ENCODE measurements at regions not wholly inside any gene's neighbourhood (a gene's known extent, or its start where the extent isn't known, plus 50 kb on each side); places are given as distances from the start of the nearest gene placed in this dataset.

DNA sequence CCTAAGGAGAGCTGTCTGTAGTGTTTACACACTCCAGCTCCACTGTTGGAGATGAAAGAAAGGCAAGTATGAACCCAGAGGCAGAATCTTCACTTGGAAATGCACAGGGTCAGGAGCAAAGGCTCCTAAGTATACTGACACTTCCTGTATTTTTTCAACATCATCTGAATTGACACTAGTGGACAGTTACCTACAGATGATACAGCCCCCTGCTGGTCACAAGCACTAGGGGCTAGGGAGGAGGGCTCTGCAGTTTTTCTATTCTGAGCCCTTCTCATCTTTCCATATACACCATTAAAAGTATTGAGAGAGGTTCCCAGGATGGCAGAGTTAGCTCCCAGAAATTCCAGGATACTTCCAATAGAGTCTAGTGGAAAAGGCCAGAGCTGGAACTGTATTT, 290.3 kb upstream of the API5 start:
- TF ChIP-seq, protein P1, sequence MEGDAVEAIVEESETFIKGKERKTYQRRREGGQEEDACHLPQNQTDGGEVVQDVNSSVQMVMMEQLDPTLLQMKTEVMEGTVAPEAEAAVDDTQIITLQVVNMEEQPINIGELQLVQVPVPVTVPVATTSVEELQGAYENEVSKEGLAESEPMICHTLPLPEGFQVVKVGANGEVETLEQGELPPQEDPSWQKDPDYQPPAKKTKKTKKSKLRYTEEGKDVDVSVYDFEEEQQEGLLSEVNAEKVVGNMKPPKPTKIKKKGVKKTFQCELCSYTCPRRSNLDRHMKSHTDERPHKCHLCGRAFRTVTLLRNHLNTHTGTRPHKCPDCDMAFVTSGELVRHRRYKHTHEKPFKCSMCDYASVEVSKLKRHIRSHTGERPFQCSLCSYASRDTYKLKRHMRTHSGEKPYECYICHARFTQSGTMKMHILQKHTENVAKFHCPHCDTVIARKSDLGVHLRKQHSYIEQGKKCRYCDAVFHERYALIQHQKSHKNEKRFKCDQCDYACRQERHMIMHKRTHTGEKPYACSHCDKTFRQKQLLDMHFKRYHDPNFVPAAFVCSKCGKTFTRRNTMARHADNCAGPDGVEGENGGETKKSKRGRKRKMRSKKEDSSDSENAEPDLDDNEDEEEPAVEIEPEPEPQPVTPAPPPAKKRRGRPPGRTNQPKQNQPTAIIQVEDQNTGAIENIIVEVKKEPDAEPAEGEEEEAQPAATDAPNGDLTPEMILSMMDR (conservative IDR thresholded peaks at IDR 0.05; ENCODE audit: low read depth, low read length) = no peak
- no peak overlapping the region for H3K4me3 ChIP-seq (ENCODE audit: low read depth, low read length)
- DNase-seq (ENCODE audit: low read depth) = no peak

DNA sequence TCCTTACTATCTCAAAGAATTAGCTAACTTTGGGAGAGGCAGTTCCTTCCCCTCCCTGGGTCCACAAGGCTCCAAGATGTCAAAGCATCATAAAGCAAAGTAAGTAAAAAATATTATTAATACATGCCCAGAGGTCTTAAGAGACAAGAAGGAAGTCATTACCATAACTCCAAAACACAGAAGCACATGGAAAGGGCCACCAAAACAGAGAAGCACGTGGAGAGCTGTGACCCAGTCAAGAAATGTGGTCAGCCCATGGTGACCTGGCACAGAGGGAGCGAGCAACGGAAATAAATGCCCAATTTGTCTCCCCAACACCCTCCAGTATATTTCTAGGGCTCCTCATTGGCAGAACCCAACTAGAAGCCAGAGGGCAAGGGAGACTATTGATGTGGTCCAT, 277.5 kb upstream of the API5 start:
- H3K4me3 ChIP-seq (ENCODE audit: low read depth, low read length) = no peak overlapping the region
- TF ChIP-seq, protein P1 (conservative IDR thresholded peaks at IDR 0.05; ENCODE audit: low read depth, low read length) = no peak
- no peak for DNase-seq (ENCODE audit: low read depth)

DNA sequence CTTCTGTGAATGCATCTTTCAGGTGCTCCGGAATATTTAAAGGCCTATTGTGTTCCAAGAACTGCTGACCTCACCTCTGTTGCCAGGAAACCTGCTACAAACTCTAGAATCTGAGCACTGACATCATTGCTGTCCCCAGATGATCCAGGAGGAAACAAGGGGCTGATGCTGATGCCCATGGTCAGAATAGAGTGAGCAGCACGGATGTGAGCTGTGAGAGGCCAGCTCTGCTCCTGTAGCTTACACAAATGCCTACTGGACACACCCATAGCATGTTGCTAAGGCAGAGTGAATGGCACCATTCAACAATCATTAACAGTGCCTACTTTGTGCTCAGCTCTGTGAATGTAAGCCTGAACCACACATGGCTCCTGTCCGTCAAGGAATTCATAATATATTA, 276.7 kb upstream of the API5 start:
- TF ChIP-seq, protein P1 (conservative IDR thresholded peaks at IDR 0.05; ENCODE audit: low read depth, low read length) = no peak
- DNase-seq (ENCODE audit: low read depth) = no peak
- no peak overlapping the region for H3K4me3 ChIP-seq (ENCODE audit: low read depth, low read length)

DNA sequence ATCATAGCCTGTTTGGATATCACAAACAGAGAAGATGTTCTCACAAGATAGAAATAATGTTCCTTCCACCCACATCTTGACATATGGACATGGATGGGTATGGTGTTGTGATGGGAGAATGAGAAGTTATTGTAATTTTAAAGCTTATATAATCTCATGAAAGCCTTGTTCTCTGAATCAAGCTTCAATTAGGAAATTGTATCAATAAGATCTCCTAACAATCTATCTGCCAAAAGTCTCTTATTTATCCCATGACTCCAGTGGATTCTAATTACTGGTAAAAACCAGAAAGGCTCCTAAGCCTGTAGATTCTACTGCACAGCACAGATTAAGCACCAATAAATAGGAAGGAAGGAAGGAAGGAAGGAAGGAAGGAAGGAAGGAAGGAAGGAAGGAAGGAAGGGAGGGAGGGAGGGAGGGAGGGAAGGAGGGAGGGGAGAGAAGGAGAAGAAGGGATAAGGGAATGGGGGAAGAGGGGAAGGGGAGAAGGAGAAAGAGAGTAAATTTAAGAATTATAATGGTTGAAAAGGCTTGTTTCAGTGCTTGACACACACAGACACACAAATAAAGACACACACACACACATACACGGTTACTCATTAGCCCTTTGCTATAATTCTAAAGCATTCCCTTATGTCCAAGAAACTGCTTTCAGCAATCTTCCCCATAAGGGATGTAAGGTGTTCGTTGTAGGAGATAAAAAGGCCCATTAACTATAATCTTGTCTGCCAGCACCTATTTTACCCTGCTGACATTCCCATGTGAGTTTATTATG, 258.0 kb upstream of the API5 start:
- TF ChIP-seq, protein P1 (conservative IDR thresholded peaks at IDR 0.05; ENCODE audit: low read depth, low read length) = no peak
- H3K4me3 ChIP-seq (ENCODE audit: low read depth, low read length) = no peak overlapping the region
- no peak for DNase-seq (ENCODE audit: low read depth)

DNA sequence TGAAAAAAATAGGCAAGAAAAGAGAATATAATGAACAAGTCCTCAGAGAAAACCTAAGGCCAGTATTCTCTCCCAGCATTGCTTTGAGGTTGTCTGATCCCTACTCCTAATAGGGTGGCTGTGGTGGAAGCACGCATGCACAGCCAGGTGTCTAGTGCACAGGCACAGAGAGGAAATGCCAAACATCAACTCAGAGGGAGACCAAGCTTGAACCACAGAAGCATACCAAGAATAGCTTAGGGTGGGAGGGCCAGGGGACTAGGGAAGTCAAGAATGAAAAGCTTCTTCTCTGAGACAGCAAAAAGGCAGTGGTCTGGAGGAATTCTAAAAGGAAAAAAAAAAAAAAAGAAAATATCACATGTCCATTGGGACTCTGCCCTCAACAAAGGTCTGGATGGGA, 244.1 kb upstream of the API5 start:
- TF ChIP-seq, protein P1 (conservative IDR thresholded peaks at IDR 0.05; ENCODE audit: low read depth, low read length) = no peak
- DNase-seq (ENCODE audit: low read depth) = no peak
- H3K4me3 ChIP-seq (ENCODE audit: low read depth, low read length) = no peak overlapping the region

DNA sequence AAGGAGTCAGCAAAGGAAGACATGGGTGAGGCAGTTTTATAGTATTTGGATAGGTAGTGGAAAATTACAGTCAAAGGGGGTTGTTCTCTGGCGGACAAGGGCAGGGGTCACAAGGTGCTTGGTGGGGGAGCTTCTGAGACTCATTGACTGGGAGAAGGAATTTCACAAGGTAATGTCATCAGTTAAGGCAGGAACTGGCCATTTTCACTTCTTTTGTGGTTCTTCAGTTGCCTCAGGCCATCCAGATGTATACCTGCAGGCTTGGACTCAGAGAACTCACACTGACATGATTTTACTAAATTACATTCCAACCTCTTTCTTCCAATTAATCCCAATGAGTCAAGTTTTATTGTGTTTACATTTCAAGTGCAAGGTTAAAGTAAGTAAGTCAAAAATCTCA, 240.5 kb upstream of the API5 start:
- TF ChIP-seq, protein P1 (conservative IDR thresholded peaks at IDR 0.05; ENCODE audit: low read depth, low read length) = no peak
- H3K4me3 ChIP-seq (ENCODE audit: low read depth, low read length) = no peak overlapping the region
- no peak for DNase-seq (ENCODE audit: low read depth)

DNA sequence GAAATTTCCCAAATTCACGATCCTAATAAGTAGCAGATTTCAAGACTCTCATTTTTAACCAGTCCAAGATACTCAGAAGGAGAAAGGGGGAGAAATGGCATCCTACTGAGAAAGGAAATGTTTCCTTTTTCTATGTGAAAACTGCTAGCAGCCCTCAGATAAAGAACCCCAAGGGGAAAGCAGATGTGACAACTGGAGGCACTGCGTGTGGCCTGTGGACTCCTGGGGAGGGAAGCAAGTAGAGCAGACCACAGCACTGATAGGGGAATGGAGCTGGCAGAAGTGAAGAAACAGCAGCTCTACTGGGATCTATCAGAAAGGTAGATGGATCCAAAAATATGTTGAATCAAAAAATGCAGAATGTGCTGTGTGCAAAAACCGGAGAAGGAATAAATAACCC, 239.7 kb upstream of the API5 start:
- TF ChIP-seq, protein P1 (conservative IDR thresholded peaks at IDR 0.05; ENCODE audit: low read depth, low read length) = no peak
- DNase-seq (ENCODE audit: low read depth) = no peak
- H3K4me3 ChIP-seq (ENCODE audit: low read depth, low read length) = no peak overlapping the region
